Lower leg skin (tissue), 3 donors: ENCODE measurements at regions not wholly inside any gene's neighbourhood (a gene's known extent, or its start where the extent isn't known, plus 50 kb on each side); places are given as distances from the start of the nearest gene placed in this dataset.

Experiments used
- POLR2A ChIP-seq, 2 donors: fragments of 450-650 bp; IDR thresholded peaks; one replicate each; pipeline ENCODE4 v1.6.1; 2016 to 2017; ENCODE audit warnings: antibody characterized with exemption in 2 of 2, mild to moderate bottlenecking in 1 of 2, moderate library complexity in 1 of 2
- TF ChIP-seq, protein P1 (sequence below), 3 donors: fragments of 450-650 bp; IDR thresholded peaks; one replicate each; pipeline ENCODE4 v1.5.1; 2016; ENCODE audit warnings: antibody characterized with exemption in 3 of 3, mild to moderate bottlenecking in 3 of 3, moderate library complexity in 2 of 3

DNA sequence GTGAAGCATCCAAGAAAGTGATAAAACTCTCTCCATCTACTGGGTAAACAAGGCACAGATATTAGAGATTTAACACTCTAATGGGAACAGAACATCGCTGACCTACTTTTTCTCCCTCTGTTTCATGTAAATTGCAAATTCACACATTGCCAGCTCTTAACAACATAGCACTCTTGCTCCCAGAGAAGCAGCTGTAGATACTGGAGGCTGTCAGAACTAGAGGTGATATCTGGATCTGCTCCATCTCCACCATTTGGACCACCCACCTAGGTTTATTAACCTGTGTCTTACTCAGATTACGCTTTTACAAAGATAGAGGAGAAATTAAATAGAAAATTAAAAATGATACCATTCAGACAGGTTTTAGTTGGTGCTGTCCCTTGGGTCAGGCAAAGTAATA, 289.1 kb upstream of the CRBN start:
- TF ChIP-seq, protein P1, sequence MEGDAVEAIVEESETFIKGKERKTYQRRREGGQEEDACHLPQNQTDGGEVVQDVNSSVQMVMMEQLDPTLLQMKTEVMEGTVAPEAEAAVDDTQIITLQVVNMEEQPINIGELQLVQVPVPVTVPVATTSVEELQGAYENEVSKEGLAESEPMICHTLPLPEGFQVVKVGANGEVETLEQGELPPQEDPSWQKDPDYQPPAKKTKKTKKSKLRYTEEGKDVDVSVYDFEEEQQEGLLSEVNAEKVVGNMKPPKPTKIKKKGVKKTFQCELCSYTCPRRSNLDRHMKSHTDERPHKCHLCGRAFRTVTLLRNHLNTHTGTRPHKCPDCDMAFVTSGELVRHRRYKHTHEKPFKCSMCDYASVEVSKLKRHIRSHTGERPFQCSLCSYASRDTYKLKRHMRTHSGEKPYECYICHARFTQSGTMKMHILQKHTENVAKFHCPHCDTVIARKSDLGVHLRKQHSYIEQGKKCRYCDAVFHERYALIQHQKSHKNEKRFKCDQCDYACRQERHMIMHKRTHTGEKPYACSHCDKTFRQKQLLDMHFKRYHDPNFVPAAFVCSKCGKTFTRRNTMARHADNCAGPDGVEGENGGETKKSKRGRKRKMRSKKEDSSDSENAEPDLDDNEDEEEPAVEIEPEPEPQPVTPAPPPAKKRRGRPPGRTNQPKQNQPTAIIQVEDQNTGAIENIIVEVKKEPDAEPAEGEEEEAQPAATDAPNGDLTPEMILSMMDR (IDR thresholded peaks at IDR 0.05) = no peak
- no peak for TF ChIP-seq POLR2A (IDR thresholded peaks at IDR 0.05)
